WERI-Rb-1 (cell line): ENCODE measurements at regions not wholly inside any gene's neighbourhood (a gene's known extent, or its start where the extent isn't known, plus 50 kb on each side); places are given as distances from the start of the nearest gene placed in this dataset.
"Not testable (repeated sequence)": the region's sequence is repeated elsewhere in the genome, so short reads cannot be mapped to it uniquely, and the experiment has no call there.

ENCODE experiments used
- DNase-seq: peaks from one replicate; pipeline ENCODE4 v3.0.0-alpha.2; 2020
- H3K27ac ChIP-seq: fragments of 250-450 bp; sonication (Bioruptor Pico); 2 replicates; pipeline ENCODE4 v1.5.1; 2020; ENCODE audit warnings: mild to moderate bottlenecking, moderate library complexity
- H3K27me3 ChIP-seq: fragments of 250-450 bp; sonication (Bioruptor Pico); 2 replicates; pipeline ENCODE4 v1.5.1; 2021; ENCODE audit warnings: mild to moderate bottlenecking, low read depth, moderate library complexity; ENCODE audit not compliant: insufficient read depth, severe bottlenecking
- H3K36me3 ChIP-seq: fragments of 250-450 bp; sonication (Bioruptor Pico); 2 replicates; pipeline ENCODE4 v1.5.1; 2020; ENCODE audit warnings: mild to moderate bottlenecking, moderate library complexity
- H3K4me3 ChIP-seq: 2 replicates; pipeline ENCODE4 v1.5.1; 2011; ENCODE audit warnings: low read depth, mild to moderate bottlenecking, control low read depth, low read length
- H3K9me3 ChIP-seq: fragments of 250-450 bp; sonication (Bioruptor Pico); 2 replicates; pipeline ENCODE4 v1.5.1; 2021; ENCODE audit warnings: mild to moderate bottlenecking, moderate library complexity; ENCODE audit not compliant: severe bottlenecking
- TF ChIP-seq, protein P1 (sequence below): IDR thresholded peaks from 2 replicates; pipeline ENCODE4 v1.5.1; 2011; ENCODE audit warnings: low read depth, mild to moderate bottlenecking, control low read depth, inconsistent platforms, low read length

DNA sequence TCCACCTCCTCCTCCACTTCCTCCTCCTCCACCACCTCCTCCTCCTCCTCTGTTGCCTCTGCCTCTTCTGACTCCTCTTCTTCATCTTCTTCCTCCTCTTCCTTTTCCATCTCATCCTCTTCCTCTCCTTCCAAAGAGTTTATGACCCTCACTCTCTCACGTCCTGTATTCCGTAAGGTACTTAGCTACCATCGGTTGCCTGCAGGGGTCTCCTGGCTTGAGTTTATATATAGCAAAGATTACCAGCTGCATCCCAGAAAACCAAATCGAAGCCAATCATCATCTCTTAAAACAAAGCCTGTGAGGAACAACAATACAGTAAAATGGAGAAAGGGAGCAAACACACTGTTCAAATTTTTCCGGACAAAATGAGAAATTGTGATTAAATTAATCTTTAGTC, 317.4 kb downstream of the C3orf38 start:
- DNase-seq = no peak
- no peak overlapping the region for H3K4me3 ChIP-seq
- TF ChIP-seq, protein P1, sequence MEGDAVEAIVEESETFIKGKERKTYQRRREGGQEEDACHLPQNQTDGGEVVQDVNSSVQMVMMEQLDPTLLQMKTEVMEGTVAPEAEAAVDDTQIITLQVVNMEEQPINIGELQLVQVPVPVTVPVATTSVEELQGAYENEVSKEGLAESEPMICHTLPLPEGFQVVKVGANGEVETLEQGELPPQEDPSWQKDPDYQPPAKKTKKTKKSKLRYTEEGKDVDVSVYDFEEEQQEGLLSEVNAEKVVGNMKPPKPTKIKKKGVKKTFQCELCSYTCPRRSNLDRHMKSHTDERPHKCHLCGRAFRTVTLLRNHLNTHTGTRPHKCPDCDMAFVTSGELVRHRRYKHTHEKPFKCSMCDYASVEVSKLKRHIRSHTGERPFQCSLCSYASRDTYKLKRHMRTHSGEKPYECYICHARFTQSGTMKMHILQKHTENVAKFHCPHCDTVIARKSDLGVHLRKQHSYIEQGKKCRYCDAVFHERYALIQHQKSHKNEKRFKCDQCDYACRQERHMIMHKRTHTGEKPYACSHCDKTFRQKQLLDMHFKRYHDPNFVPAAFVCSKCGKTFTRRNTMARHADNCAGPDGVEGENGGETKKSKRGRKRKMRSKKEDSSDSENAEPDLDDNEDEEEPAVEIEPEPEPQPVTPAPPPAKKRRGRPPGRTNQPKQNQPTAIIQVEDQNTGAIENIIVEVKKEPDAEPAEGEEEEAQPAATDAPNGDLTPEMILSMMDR = no peak

DNA sequence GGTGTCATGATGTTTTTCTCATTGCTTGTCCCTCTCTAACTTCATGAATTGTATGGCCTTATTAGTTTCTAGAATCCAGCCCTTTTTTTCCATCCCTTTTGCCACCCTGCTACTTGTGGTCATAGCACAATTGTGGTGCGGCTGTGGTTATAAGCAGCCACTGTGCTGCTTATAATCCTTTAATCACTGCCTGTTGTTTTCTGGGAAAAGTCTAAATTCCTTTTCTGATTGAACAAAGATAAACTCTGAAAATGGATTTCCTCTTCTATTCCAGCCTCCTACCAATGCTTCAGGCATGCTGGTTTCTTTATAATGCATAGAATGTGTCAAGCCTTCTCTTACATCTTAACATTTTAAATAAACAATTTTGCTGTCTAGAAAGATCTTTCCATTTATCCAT, 319.5 kb downstream of the C3orf38 start:
- H3K9me3 ChIP-seq = no peaks in the 10 kb centered on the region
- H3K4me3 ChIP-seq = no peak overlapping the region
- H3K27me3 ChIP-seq = no peaks in the 10 kb centered on the region
- H3K27ac ChIP-seq = no peak overlapping the region
- no peak for DNase-seq
- H3K36me3 ChIP-seq = no peaks in the 10 kb centered on the region
- TF ChIP-seq, protein P1 = no peak

More for the DNA sequence above, 317.4 kb downstream of the C3orf38 start:
- H3K27me3 ChIP-seq = no peaks in the 10 kb centered on the region
- no peaks in the 10 kb centered on the region for H3K36me3 ChIP-seq
- no peak overlapping the region for H3K27ac ChIP-seq
- no peaks in the 10 kb centered on the region for H3K9me3 ChIP-seq

DNA sequence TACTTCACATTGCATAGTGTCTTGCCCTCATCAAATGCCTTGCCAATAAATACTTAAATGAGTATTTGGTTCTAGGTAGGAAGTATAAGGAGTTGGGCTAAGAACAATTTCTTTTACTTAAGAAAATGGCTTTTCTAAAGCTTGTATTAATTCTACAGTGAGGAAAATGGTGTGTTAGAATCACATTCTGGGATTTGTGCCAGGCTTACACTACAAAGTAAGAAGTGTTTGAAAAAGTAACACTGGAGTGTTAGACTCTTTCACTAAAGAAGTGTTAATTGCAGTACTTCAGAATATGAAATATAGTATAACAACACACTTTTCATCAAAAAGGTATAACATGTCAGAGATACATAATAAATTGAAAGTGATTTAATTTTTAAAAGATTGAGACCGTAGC, 328.7 kb downstream of the C3orf38 start:
- H3K9me3 ChIP-seq = peaks cover 2% of the 10 kb centered on the region
- H3K36me3 ChIP-seq = no peaks in the 10 kb centered on the region
- no peak for DNase-seq
- no peak overlapping the region for H3K27ac ChIP-seq
- no peaks in the 10 kb centered on the region for H3K27me3 ChIP-seq
- TF ChIP-seq, protein P1 = no peak
- no peak overlapping the region for H3K4me3 ChIP-seq

DNA sequence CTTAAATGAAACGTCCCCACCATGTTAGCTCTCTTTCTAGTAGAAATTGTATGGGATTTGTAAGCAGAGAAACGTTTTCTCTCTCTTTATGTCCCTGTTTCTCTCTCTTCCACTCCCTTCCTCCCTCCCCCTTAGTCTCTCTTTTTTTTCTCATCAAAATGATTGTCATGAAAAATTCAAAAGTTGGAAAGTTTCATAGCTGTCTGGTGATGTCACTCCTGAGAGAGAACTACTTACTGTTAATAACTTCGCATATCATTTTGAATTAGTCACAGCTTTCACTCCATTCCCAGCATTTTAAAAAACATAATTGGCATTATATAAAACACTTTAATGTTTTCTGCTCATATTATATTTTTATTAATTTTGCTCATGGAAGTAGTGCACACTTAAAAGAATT, 331.1 kb downstream of the C3orf38 start:
- TF ChIP-seq, protein P1 = no peak
- Histone ChIP-seq H3K27ac (no peak overlapping the region), H3K9me3 (peaks cover 2% of the 10 kb centered on the region), H3K36me3 (no peaks in the 10 kb centered on the region), H3K27me3 (no peaks in the 10 kb centered on the region), H3K4me3 (no peak overlapping the region)
- no peak for DNase-seq

DNA sequence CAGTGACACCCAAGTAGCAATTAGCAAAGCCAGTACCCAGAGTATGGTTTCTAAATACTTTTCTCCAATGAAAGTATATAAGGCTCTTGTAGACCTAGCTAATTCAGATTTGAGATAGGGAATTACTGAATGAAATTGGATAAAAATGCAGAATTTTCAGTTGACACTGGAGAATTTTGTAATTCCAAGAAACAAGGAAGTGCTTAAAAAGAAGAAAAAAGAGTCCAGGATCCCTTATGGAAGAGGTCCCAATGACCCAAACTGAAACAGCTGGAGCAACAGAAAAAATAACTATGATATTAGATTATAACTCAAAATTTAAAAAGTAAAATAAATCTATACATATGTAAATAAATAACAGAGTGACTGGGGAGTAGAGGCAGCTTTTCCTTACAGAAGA, 335.2 kb downstream of the C3orf38 start:
- no peak for DNase-seq
- Histone ChIP-seq H3K4me3 (no peak overlapping the region), H3K27ac (no peak overlapping the region), H3K9me3 (no peaks in the 10 kb centered on the region), H3K36me3 (no peaks in the 10 kb centered on the region), H3K27me3 (no peaks in the 10 kb centered on the region)
- TF ChIP-seq, protein P1 = no peak

DNA sequence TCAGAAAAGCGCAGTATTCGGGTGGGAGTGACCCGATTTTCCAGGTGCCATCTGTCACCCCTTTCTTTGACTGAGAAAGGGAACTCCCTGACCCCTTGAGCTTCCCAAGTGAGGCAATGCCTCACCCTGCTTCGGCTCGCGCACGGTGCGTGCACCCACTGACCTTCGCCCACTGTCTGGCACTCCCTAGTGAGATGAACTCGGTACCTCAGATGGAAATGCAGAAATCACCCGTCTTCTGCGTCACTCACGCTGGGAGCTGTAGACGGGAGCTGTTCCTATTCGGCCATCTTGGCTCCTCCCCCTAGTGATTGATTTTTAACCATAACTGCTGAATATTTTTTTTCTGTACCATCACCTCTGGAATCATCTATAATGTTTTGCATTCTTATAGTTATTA, 359.1 kb downstream of the C3orf38 start:
- not testable (repeated sequence) for DNase-seq, H3K27me3 ChIP-seq, H3K9me3 ChIP-seq, H3K27ac ChIP-seq, H3K36me3 ChIP-seq, H3K4me3 ChIP-seq
